ENCODE measurements at regions not wholly inside any gene's neighbourhood (a gene's known extent, or its start where the extent isn't known, plus 50 kb on each side); places are given as distances from the start of the nearest gene placed in this dataset.

DNA sequence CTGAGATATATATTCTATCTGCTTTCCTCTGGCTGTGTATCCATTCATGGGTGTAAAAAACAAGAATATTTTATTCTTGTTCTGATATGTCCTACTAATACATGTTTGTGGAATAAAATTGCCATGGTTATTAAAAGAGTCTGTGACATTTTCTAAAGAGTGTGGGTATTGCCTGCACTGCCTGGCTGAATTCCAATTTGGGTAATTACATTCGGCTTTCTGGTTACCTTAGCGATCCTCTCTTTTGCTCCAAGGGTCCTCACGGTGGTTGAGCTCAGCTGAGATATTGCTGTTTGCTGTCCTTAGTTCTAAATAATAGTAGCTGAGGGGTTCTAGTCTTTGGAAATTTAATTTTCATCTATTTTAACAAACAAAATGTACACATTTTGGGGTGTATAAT, 301.4 kb upstream of the DNAJC19 start:
- H3K27ac ChIP-seq (ENCODE audit: low read length) = no peak overlapping the region
- no peak overlapping the region for H3K9ac ChIP-seq (ENCODE audit: low read length)
- H3K36me3 ChIP-seq (ENCODE audit: control insufficient read depth, low read depth, low read length) = no peaks in the 10 kb centered on the region
- H3K9me3 ChIP-seq (ENCODE audit: control insufficient read depth, low read depth, low read length) = no peaks in the 10 kb centered on the region
- H3K4me1 ChIP-seq (ENCODE audit: control insufficient read depth, low read depth, low read length) = peaks cover 16% of the 10 kb centered on the region
- no peaks in the 10 kb centered on the region for H3K27me3 ChIP-seq (ENCODE audit: control insufficient read depth, insufficient read depth, low read length)
- H3K4me3 ChIP-seq (ENCODE audit: low read length) = no peak overlapping the region

- no peaks in the 10 kb centered on the region for H3K9me3 ChIP-seq (ENCODE audit: control insufficient read depth, low read depth, low read length)
- peaks cover 16% of the 10 kb centered on the region for H3K4me1 ChIP-seq (ENCODE audit: control insufficient read depth, low read depth, low read length)
- no peak overlapping the region for H3K9ac ChIP-seq (ENCODE audit: low read length)
- H3K36me3 ChIP-seq (ENCODE audit: control insufficient read depth, low read depth, low read length) = no peaks in the 10 kb centered on the region
- H3K4me3 ChIP-seq (ENCODE audit: low read length) = no peak overlapping the region
- no peaks in the 10 kb centered on the region for H3K27me3 ChIP-seq (ENCODE audit: control insufficient read depth, insufficient read depth, low read length)
- H3K27ac ChIP-seq (ENCODE audit: low read length) = no peak overlapping the region
These were observed 299.8 kb upstream of the DNAJC19 start for GRCh38 chr3:181289306-181289705.

DNA sequence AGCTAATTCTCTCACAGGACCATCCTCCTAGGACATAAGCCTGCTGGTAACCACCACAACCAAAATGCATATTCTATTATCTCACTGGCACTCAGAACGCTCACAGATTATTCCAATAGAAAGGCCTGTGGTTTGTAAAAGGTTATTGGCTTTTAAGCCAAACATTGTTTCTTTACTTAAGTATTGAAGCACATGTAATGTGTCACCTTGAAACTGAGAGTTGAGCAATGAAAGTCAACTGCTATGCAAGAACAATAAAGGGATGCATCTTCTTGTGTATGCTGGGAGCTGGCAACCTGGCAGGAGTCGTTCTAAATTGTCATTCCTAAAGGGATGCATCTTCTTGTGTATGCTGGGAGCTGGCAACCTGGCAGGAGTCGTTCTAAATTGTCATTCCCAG, 298.6 kb upstream of the DNAJC19 start:
- no peaks in the 10 kb centered on the region for H3K27me3 ChIP-seq (ENCODE audit: control insufficient read depth, insufficient read depth, low read length)
- peaks cover 16% of the 10 kb centered on the region for H3K4me1 ChIP-seq (ENCODE audit: control insufficient read depth, low read depth, low read length)
- H3K36me3 ChIP-seq (ENCODE audit: control insufficient read depth, low read depth, low read length) = no peaks in the 10 kb centered on the region
- H3K4me3 ChIP-seq (ENCODE audit: low read length) = no peak overlapping the region
- H3K9ac ChIP-seq (ENCODE audit: low read length) = no peak overlapping the region
- H3K9me3 ChIP-seq (ENCODE audit: control insufficient read depth, low read depth, low read length) = no peaks in the 10 kb centered on the region
- no peak overlapping the region for H3K27ac ChIP-seq (ENCODE audit: low read length)

DNA sequence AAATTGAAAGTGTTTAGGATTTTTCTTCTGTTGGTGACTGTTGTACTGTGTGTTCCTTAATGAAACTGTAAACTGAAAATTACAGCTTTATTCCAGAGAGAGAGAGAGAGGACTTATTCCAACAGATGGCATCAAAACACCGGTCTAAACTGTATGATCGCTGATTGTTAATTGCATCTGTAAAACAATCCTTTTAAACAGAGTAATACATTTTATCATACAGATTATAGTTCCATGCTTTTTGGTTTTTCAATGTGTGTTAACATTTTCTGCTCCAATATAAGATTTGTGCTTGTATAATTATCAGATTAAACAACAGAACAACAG, 289.7 kb upstream of the DNAJC19 start:
- Histone ChIP-seq H3K36me3 (ENCODE audit: control insufficient read depth, low read depth, low read length) (no peaks in the 10 kb centered on the region), H3K9ac (ENCODE audit: low read length) (no peak overlapping the region), H3K9me3 (ENCODE audit: control insufficient read depth, low read depth, low read length) (no peaks in the 10 kb centered on the region), H3K27ac (ENCODE audit: low read length) (no peak overlapping the region), H3K4me1 (ENCODE audit: control insufficient read depth, low read depth, low read length) (no peaks in the 10 kb centered on the region), H3K27me3 (ENCODE audit: control insufficient read depth, insufficient read depth, low read length) (no peaks in the 10 kb centered on the region), H3K4me3 (ENCODE audit: low read length) (no peak overlapping the region)

GRCh38 chr3:181278468-181279238, 289.1 kb upstream of the DNAJC19 start:
- H3K27me3 ChIP-seq (ENCODE audit: control insufficient read depth, insufficient read depth, low read length) = no peaks in the 10 kb centered on the region
- H3K36me3 ChIP-seq (ENCODE audit: control insufficient read depth, low read depth, low read length) = no peaks in the 10 kb centered on the region
- H3K4me1 ChIP-seq (ENCODE audit: control insufficient read depth, low read depth, low read length) = no peaks in the 10 kb centered on the region
- H3K9ac ChIP-seq (ENCODE audit: low read length) = no peak overlapping the region
- H3K9me3 ChIP-seq (ENCODE audit: control insufficient read depth, low read depth, low read length) = no peaks in the 10 kb centered on the region
- no peak overlapping the region for H3K4me3 ChIP-seq (ENCODE audit: low read length)
- H3K27ac ChIP-seq (ENCODE audit: low read length) = no peak overlapping the region

GRCh38 chr3:181276358-181276896, 286.9 kb upstream of the DNAJC19 start:
- H3K9me3 ChIP-seq (ENCODE audit: control insufficient read depth, low read depth, low read length) = no peaks in the 10 kb centered on the region
- H3K4me1 ChIP-seq (ENCODE audit: control insufficient read depth, low read depth, low read length) = no peaks in the 10 kb centered on the region
- H3K9ac ChIP-seq (ENCODE audit: low read length) = no peak overlapping the region
- H3K27ac ChIP-seq (ENCODE audit: low read length) = no peak overlapping the region
- no peak overlapping the region for H3K4me3 ChIP-seq (ENCODE audit: low read length)
- no peaks in the 10 kb centered on the region for H3K27me3 ChIP-seq (ENCODE audit: control insufficient read depth, insufficient read depth, low read length)
- H3K36me3 ChIP-seq (ENCODE audit: control insufficient read depth, low read depth, low read length) = no peaks in the 10 kb centered on the region

- Histone ChIP-seq H3K9ac (ENCODE audit: low read length) (no peak overlapping the region), H3K36me3 (ENCODE audit: control insufficient read depth, low read depth, low read length) (no peaks in the 10 kb centered on the region), H3K4me1 (ENCODE audit: control insufficient read depth, low read depth, low read length) (no peaks in the 10 kb centered on the region), H3K27me3 (ENCODE audit: control insufficient read depth, insufficient read depth, low read length) (no peaks in the 10 kb centered on the region), H3K27ac (ENCODE audit: low read length) (no peak overlapping the region), H3K9me3 (ENCODE audit: control insufficient read depth, low read depth, low read length) (no peaks in the 10 kb centered on the region), H3K4me3 (ENCODE audit: low read length) (no peak overlapping the region)
These were observed 284.5 kb upstream of the DNAJC19 start for GRCh38 chr3:181274025-181274424.

GRCh38 chr3:181267312-181267711, 277.8 kb upstream of the DNAJC19 start:
- no peaks in the 10 kb centered on the region for H3K9me3 ChIP-seq (ENCODE audit: control insufficient read depth, low read depth, low read length)
- no peaks in the 10 kb centered on the region for H3K27me3 ChIP-seq (ENCODE audit: control insufficient read depth, insufficient read depth, low read length)
- H3K27ac ChIP-seq (ENCODE audit: low read length) = no peak overlapping the region
- H3K9ac ChIP-seq (ENCODE audit: low read length) = no peak overlapping the region
- H3K4me3 ChIP-seq (ENCODE audit: low read length) = no peak overlapping the region
- no peaks in the 10 kb centered on the region for H3K36me3 ChIP-seq (ENCODE audit: control insufficient read depth, low read depth, low read length)
- no peaks in the 10 kb centered on the region for H3K4me1 ChIP-seq (ENCODE audit: control insufficient read depth, low read depth, low read length)

DNA sequence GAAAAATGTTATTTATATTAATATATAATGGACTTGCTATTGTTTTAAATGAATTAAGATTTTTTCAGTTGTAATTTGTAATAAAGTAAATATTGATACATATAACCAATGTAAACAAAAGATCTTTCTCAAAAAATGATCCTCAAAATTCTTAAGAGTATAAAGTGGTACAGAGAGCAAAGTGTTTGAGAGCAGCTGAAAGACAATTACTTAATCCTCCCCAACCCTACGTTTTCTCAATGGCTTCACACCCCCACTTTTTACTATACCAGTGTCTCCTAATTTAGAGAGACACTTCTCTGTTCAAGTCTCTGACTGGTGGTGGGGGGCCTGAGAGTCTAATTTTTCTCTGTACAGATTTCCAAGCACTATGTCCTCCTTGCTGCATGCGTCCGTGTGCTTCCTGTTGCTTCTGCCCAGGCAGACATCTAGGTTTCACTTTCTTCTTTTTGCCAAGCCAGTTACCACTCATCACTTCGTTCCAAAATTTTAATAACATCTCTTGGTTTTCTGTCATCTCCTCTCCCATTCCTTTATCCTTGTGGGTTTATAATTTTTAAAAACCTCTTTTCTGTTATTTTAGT, 276.3 kb upstream of the DNAJC19 start:
- H3K27me3 ChIP-seq (ENCODE audit: control insufficient read depth, insufficient read depth, low read length) = no peaks in the 10 kb centered on the region
- no peaks in the 10 kb centered on the region for H3K9me3 ChIP-seq (ENCODE audit: control insufficient read depth, low read depth, low read length)
- H3K9ac ChIP-seq (ENCODE audit: low read length) = no peak overlapping the region
- H3K36me3 ChIP-seq (ENCODE audit: control insufficient read depth, low read depth, low read length) = no peaks in the 10 kb centered on the region
- no peaks in the 10 kb centered on the region for H3K4me1 ChIP-seq (ENCODE audit: control insufficient read depth, low read depth, low read length)
- no peak overlapping the region for H3K27ac ChIP-seq (ENCODE audit: low read length)
- no peak overlapping the region for H3K4me3 ChIP-seq (ENCODE audit: low read length)

DNA sequence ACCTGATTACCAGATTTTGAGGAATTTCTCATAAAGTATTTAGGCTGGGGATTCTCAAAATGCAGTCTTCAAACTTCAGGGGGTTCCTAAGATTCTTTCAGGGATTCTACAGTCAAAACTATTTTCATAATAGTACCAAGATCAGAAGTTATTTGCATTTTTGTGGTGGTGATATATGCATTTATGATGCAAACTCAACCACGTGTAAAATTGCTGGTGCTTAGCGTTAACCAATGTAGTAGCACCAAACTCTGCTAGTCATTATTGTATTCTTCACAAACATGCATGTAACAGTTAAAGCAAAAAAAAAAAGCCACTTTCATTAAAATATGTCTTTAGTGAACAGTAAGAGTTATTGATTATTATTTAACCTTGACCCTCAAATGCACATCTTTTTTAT, 274.9 kb upstream of the DNAJC19 start:
- Histone ChIP-seq H3K27ac (ENCODE audit: low read length) (no peak overlapping the region), H3K9ac (ENCODE audit: low read length) (no peak overlapping the region), H3K9me3 (ENCODE audit: control insufficient read depth, low read depth, low read length) (no peaks in the 10 kb centered on the region), H3K27me3 (ENCODE audit: control insufficient read depth, insufficient read depth, low read length) (no peaks in the 10 kb centered on the region), H3K4me1 (ENCODE audit: control insufficient read depth, low read depth, low read length) (no peaks in the 10 kb centered on the region), H3K4me3 (ENCODE audit: low read length) (no peak overlapping the region), H3K36me3 (ENCODE audit: control insufficient read depth, low read depth, low read length) (no peaks in the 10 kb centered on the region)

DNA sequence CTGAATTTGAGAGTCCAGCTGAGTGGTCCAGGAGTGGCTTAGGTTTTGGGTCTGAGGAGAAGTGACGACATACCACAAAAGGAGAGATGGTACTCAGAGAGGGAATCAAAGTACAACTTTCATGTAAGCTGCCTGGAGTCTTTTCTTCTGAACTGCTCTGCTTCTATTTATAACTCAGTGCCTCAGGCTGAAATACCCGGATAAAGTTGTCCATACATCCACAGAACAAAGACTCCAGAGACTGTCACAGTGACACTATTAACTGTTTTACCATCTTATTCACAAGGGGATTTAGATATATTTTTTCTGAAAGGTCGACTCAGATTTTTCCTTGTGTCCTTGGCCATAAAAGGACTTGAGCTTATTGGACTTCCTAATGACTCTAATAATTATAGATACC, 264.3 kb upstream of the DNAJC19 start:
- Histone ChIP-seq H3K4me3 (ENCODE audit: low read length) (no peak overlapping the region), H3K9ac (ENCODE audit: low read length) (no peak overlapping the region), H3K9me3 (ENCODE audit: control insufficient read depth, low read depth, low read length) (no peaks in the 10 kb centered on the region), H3K36me3 (ENCODE audit: control insufficient read depth, low read depth, low read length) (no peaks in the 10 kb centered on the region), H3K27me3 (ENCODE audit: control insufficient read depth, insufficient read depth, low read length) (no peaks in the 10 kb centered on the region), H3K27ac (ENCODE audit: low read length) (no peak overlapping the region), H3K4me1 (ENCODE audit: control insufficient read depth, low read depth, low read length) (peaks cover 19% of the 10 kb centered on the region)

- Histone ChIP-seq H3K4me3 (ENCODE audit: low read length) (no peak overlapping the region), H3K9ac (ENCODE audit: low read length) (no peak overlapping the region), H3K9me3 (ENCODE audit: control insufficient read depth, low read depth, low read length) (no peaks in the 10 kb centered on the region), H3K4me1 (ENCODE audit: control insufficient read depth, low read depth, low read length) (peaks cover 19% of the 10 kb centered on the region), H3K27ac (ENCODE audit: low read length) (no peak overlapping the region), H3K27me3 (ENCODE audit: control insufficient read depth, insufficient read depth, low read length) (no peaks in the 10 kb centered on the region), H3K36me3 (ENCODE audit: control insufficient read depth, low read depth, low read length) (no peaks in the 10 kb centered on the region)
These were observed 263.1 kb upstream of the DNAJC19 start for GRCh38 chr3:181252631-181253030.

Measured in iPS-18a (cell line).